Activated naive CD4-positive, alpha-beta T cell treated with Interleukin-2 at 50 U/mL for 16 hours (primary cell): ENCODE measurements at regions not wholly inside any gene's neighbourhood (a gene's known extent, or its start where the extent isn't known, plus 50 kb on each side); places are given as distances from the start of the nearest gene placed in this dataset.
"Not testable (repeated sequence)": the region's sequence is repeated elsewhere in the genome, so short reads cannot be mapped to it uniquely, and the experiment has no call there.

ENCODE experiments used
- DNase-seq: peaks from one replicate; pipeline ENCODE4 v3.0.0-alpha.2; 2020

DNA sequence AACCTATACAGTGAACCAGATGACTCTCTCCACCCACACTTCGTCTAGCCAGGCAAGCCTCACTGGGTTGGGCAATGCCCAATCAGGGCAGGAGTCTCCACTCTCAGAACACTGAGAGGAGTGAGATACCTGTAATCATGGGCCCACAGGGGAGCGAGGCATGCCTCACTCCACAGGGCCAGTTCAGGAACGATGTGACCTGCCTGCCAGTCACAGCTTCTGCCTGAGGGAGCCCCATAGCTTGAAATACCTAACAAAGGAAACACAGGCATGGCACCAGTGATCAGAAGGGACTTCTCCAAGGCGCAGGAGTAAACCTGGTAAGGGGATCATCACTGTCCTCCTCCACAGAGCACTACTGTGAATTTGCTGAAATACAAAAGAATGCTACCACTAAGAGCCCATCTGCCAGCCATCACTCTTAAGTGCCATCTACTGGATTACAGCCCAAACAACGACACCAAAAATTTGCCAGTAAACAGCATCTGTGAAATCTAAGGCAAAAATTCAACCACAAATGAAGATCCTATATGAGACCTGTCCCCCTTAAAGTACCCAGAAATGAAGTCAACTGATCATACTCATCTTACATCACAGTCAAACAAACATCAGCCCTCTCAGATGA is 689.9 kb upstream of the SEMA6D start:
- no peak for DNase-seq

- no peak for DNase-seq
Observed at GRCh38 chr15:47035475-47036406, 681.6 kb upstream of the SEMA6D start.

DNA sequence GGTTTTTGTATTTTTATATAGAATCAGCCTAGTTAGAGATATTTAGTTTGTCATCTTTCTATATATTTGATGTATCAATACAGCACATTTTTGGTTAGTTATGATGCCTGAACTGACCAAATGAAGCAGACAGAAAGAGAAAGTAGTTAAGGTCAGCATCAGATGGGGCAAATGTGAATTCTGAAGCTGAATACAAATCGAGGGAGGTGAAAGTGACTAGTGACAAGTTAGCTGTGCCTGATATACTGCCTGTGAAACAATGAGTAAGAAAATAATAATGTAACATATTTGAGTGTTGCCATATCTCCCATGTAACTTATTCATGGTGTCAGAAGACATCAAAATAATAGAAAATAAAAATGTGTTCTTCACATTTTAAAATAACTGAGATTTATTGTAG is 680.3 kb upstream of the SEMA6D start:
- DNase-seq, result no peak

- no peak for DNase-seq
Observed at GRCh38 chr15:47039225-47039624, 678.1 kb upstream of the SEMA6D start.

DNA sequence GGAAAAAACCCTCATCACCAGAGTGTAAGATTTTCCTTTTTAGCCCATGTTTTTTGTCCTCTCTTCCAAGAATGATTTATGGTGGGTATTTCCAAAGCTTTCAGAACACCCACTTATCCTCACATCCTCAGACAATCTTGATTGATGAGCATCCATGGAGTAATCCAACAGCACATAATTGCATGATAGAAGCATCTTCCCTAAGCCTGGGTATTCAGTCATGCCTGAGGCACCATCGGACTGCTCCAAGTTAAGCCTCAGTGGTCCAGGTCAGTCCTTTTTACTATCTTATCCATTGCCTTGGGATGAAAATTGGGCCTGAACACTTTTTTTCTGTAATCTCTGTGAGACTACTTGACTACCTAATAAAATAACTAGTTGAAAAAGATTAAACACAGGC is 676.0 kb upstream of the SEMA6D start:
- no peak for DNase-seq

DNA sequence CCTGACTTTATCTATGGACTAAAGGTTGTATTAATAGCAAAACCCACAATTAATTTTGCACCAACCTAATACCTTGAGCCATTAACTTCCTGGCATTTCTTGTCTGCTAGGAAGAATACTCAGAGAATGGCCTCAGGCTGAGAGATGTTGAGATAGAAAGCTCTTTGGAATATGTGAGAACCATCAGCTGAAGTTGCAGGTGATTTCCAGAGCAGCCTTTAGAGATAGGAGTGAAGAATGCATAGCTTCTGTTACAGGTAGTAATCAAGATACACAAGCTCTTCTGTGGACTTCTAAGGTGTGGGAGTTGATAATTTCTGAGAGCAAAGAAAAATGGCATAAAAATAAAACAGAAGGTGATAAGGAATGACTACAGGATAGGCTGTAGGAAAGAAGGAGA is 669.3 kb upstream of the SEMA6D start:
- DNase-seq, result not testable (repeated sequence)

DNA sequence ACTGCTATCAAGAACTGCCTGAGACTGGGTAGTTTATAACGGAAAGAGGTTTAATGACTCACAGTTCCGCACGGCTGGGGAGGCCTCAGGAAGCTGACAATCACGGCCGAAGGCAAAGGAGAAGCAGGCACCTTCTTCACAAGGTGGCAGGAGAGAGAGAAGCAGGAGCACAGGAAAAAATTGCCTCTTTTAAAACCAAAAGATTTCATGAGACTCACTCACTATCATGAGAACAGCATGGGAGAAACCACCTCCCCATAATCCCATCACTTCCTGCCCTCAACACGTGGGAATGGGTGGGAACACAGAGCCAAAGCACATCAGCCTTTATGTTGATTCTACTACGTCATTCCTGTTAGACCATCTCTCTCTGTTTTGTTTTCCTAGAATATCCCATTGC is 650.9 kb upstream of the SEMA6D start:
- no peak for DNase-seq

GRCh38 chr15:47077846-47078245 is 639.5 kb upstream of the SEMA6D start:
- DNase-seq, result not testable (repeated sequence)

DNA sequence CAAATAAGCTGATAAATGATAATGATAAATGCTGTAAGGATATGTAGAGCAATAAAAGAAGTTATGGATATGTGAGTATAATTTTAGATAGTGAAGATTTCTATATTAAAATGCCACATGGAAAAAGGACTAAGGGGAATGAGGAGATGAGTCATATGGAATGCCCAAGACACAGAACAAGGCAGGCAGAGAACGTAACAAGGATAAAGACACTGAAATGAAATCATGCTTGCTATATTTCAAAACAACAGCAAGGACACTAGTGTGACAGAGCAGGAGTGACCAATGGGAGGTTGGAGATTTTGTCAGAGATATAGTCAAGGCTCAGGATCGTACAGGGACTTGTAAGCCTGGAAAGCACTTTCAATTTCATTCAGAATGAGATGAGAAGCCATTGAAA is 621.5 kb upstream of the SEMA6D start:
- DNase-seq, result no peak

GRCh38 chr15:47098526-47098925 is 618.8 kb upstream of the SEMA6D start:
- DNase-seq, result not testable (repeated sequence)

DNA sequence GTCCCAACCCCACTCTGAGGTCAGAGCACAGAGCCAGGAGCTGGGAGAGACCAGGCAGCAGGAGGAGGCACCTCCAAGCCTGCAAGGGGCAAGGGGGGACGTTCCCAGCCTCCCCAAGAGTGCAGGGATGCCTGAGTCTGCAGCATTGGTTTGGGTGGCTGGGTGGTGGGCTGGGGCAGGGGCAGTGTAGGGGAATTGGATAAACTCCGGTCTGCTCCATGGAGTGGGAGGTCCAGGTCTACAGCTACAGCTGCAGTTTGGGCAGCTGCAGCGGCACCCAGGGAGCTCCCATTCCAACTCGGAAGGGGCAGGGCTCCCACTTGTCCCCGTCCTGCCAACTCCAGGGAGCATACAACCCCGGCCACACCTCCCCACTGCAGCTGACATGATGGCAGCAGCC is 617.5 kb upstream of the SEMA6D start:
- DNase-seq, result not testable (repeated sequence)

DNA sequence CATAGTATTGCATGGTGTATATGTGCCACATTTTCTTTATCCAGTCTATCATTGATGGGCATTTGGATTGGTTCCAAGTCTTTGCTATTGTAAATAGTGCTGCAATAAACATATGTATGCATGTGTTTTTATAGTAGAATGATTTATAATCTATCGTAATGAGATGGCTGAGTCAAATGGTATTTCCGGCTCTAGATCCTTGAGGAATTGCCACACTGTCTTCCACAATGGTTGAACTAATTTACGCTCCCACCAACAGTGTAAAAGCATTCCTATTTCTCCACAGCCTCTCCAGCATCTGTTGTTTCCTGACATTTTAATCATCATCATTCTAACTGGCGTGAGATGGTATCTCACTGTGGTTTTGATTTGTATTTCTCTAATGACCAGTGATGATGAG is 608.5 kb upstream of the SEMA6D start:
- DNase-seq, result not testable (repeated sequence)

DNA sequence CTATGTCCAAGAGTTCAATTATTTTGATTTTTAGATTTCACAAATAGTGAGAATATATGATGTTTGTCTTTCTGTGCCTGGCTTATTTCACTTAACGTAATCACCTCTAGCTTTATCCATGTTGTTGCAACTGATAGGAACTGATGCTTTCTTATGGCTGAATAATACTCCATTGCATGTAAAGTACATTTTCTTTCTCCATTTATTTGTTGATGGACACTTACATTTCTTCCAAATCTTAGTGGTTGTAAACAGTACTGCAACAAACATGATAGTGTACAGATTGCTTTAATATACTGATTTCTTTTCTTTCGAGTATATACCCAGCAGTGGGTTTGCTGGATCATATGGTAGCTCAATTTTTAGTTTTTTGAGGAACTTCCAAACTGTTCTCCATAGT is 600.6 kb upstream of the SEMA6D start:
- DNase-seq, result no peak

DNA sequence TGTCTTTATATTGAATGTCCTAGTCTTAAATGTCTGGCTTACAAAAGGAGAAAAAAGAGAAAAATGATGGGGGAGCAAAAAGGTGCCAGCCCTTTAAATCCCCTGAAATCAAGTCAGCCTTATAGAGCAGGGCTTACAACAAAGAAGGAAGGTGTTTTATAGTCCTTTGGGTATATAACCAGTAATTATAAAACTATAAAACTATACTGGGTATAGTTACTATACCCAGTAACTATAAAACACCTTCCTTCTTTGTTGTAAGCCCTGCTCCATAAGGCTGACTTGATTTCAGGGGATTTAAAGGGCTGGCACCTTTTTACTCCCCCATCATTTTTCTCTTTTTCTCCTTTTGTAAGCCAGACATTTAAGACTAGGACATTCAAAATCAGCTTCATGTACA is 598.0 kb upstream of the SEMA6D start:
- DNase-seq, result no peak

- DNase-seq, result no peak
Observed at GRCh38 chr15:47124430-47125102, 592.7 kb upstream of the SEMA6D start.

- no peak for DNase-seq
Observed at GRCh38 chr15:47129033-47129432, 588.3 kb upstream of the SEMA6D start.

- DNase-seq, result not testable (repeated sequence)
Observed at GRCh38 chr15:47131450-47131849, 585.9 kb upstream of the SEMA6D start.

GRCh38 chr15:47135267-47135666 is 582.0 kb upstream of the SEMA6D start:
- DNase-seq, result no peak

GRCh38 chr15:47136236-47136635 is 581.1 kb upstream of the SEMA6D start:
- no peak for DNase-seq

DNA sequence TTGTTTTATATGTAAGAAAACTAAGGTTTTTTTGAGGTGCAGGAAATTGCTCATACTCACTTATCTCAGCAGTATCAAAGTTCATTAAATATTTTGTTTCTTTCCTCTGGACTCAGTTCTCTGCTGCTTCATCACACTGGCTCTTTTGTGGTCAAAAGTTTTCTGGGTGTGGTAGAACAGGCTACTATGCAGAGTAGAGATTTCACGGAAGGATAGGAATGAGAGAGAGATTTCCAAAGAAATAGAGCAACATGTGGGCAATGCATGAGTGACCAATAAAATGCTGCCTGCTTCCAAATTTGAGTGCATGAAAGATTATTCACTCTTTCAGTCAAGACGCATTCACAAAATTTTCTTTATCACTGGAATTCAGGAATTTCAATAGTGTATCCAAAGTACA is 577.3 kb upstream of the SEMA6D start:
- no peak for DNase-seq

DNA sequence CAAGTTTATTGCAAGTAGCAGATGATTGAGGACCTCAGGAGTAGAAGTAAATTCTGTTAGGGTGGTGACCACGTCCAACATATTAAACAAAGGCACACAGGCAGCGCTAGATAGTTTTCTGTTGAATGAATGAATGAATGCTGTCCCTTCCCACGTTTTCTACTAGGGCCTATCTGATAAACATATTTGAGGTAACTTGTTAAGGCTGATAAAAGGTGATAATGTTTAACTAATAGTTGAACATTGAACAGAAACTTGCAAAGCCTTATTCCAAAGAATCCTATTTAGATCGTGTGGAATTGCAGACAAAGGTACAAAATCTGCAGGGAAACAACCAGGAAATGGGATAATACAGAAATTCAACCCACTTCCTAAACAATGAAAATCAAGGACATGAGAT is 559.5 kb upstream of the SEMA6D start:
- DNase-seq, result no peak

DNA sequence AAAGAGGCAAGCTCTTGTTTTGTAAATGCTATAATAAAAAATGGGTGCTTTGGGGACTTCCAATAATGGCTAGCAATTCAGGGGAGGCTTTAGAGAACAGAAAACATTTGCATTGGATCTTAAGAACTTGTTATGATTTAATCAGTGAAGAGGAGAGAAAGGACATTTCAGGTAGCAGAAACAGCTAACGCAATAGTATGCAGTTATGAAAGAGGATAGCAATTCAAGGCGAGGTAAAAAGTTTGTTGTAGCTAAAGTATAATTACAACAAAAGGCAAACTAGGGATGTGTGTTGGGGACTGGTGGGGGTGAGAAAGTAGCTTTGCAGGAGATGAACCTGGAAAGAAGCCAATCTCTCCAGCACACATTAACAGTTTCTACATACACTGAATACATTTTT is 558.7 kb upstream of the SEMA6D start:
- DNase-seq, result no peak

- no peak for DNase-seq
Observed at GRCh38 chr15:47177177-47177576, 540.1 kb upstream of the SEMA6D start.

- no peak for DNase-seq
Observed at GRCh38 chr15:47179988-47180387, 537.3 kb upstream of the SEMA6D start.
